Cerebellar cortex (tissue), 1 donor: ENCODE measurements at regions not wholly inside any gene's neighbourhood (a gene's known extent, or its start where the extent isn't known, plus 50 kb on each side); places are given as distances from the start of the nearest gene placed in this dataset.
"Not testable (repeated sequence)": the region's sequence is repeated elsewhere in the genome, so short reads cannot be mapped to it uniquely, and the experiment has no call there.

Source experiments
- DNase-seq: peaks from one replicate; pipeline ENCODE4 v3.0.0-alpha.2; 2015; ENCODE audit warnings: low spot score

DNA sequence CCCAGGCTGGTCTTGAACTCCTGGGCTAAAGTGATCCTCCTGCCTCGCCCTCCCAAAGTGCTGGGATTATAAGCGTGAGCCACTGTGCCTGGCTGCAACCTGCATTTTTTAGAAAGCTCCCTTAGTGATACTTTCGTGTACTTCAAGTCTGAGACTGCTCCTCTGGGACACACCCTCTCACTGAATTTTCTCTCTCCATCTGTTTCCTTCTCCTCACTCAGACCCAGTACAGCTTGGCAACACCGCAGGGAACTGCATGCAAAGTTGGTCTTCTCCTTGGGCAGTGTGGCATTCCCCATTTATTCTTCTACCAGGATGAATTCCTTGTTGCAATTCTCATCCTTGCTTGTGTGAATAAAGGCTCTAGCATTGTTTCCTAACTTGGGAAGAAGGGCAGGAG lies 175.9 kb downstream of the LPIN1 start:
- DNase-seq: no peak

DNA sequence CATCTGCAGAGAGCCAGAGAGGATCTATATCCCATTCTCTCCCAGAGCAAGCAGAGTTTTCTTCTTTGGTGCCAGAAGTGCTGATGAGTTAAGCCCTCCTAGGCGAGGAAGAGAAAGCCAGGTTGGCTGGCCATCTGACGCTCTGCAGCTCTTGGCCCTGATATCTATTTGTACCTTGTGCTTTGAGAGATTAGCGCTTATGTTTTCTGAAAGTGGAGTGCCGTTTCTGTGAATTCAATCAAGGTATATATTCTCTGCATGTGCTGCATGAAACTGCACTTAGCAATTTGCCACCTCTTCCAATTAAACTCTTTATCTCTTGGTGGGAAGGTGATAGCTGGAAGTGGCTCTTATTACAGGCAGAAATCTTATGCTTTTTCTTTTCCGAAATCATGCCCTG lies 177.5 kb downstream of the LPIN1 start:
- DNase-seq: no peak

GRCh38 chr2:11925295-11926066 lies 179.0 kb downstream of the LPIN1 start:
- DNase-seq: no peak

GRCh38 chr2:11930211-11930761 lies 183.9 kb downstream of the LPIN1 start:
- no peak for DNase-seq

- DNase-seq: no peak
Measured at GRCh38 chr2:11932048-11932512, 185.6 kb downstream of the LPIN1 start.

DNA sequence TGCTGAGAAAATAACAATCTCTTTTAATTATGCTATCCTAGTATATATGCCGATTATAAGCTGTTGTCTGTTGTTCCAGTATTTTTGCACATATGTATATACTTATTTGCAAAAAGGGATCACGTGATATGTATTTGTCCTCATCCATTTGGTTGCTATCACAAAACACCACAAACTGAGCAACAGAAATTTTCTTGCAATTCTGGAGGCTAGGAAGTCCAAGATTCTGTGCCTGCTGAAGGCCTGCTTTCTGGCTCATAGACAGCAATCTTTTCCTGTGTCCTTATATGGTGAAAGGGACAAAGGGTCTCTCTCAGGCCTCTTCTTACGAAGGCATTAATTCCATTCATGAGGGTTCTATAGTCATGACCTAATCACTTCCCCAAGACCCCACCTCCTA lies 186.5 kb downstream of the LPIN1 start:
- no peak for DNase-seq

- no peak for DNase-seq
Measured at GRCh38 chr2:11933854-11934253, 187.4 kb downstream of the LPIN1 start.

DNA sequence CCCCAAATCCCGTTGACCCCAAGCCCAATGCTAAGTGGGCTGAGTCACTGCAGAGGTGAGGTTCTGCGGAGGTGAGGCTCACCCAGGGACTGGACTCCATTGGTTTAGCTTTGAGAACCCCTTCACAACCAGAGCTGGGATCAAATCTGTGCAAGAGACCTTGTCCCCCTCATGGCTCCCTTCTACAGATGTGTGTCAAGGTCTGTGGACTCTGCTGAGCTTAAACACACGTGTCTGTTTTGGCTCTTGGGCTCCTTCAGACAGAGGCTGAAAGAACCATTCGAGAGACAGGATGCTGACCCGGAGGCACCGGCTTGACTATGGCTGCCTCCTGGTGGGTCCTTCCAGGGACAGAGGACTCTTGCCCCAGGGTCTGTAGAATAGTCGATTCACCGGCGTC lies 190.3 kb downstream of the LPIN1 start:
- DNase-seq: no peak

GRCh38 chr2:11938196-11938595 lies 191.8 kb downstream of the LPIN1 start:
- no peak for DNase-seq

DNA sequence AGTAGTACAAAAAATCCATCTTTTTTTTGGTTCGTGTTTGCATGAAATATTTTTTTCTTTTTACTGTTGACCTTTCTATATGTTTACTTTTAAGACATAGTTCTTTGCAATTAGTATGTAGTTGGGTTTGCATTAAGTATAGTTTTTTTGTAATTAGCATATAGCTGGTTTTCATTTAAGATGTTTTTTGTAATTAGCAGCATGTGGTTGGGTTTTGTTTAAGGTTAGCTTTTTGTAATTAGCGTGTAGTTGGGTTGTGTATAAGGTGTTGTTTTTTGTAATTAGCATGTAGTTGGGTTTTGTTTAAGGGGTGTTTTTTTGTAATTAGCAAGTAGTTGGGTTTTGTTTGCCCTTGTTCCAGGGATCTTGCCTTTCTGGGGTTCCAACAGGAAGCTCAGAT lies 193.1 kb downstream of the LPIN1 start:
- DNase-seq: no peak

DNA sequence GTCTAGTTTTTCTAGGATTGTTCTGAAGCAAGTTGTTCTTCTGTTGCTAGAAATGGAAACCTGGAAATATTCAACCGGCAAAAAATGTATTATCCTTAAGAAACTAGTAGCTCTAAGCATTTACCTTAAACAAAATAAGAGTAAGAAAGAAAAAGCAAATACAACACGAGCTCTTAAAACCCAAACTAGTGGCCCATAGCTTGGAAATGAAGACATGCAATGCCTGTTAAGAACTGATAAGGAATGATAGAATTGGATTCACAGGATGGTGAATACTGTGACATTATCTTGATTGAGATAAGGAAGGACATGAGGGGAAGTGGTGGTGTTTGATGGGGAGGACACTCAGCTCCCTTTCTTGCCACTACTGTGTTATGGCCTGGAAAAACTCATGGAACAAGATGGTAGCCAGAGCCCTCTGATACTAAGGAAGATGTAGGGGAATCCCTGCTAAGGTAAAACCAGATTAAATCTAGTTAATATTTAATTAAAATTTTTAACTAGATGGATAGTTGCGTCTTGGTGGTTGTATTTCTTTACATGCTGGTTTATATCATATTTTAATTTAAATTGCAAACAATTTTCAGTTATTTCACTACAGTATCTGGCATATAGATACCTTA lies 193.8 kb downstream of the LPIN1 start:
- no peak for DNase-seq

GRCh38 chr2:11940799-11941198 lies 194.4 kb downstream of the LPIN1 start:
- no peak for DNase-seq

- DNase-seq: no peak
Measured at GRCh38 chr2:11941201-11942177, 195.1 kb downstream of the LPIN1 start.

DNA sequence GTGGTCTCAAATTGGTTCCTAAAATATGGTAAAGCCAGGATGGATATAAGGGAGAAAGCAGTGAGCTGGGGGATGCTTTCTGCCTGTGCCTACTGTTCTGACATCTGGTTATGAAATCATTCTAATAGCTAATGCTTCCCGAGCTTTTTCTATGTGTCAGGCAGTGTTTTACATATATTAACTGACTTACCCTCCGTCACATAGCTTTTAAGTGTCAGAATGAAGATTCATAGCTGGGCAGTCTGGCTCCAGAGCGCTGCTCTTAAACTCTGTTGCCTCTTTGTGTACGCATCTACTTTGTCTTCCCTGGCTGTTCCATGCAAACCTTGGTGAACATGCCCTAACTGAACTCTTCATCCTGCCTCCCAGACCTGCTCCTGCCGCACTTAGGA lies 195.7 kb downstream of the LPIN1 start:
- no peak for DNase-seq

DNA sequence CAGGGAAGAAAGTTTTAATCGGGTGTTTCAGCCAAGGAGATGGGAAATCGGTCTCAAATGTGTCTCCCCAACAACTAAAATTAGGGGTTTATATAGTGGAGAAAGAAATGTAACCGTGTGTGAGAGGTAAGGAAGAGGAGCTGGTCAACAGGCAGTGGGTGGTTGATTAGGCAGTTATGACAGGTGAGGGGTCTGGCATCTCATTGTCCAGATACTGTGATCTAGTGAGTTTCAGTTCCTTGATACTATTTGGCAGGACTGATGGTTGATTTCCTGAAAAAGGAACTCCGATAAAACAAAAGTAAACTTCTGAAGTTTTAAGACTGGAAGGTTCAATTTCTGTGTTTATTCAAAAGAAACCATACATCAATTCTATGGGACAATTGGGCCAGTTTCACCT lies 197.9 kb downstream of the LPIN1 start:
- DNase-seq: no peak

- no peak for DNase-seq
Measured at GRCh38 chr2:11945139-11946126, 199.0 kb downstream of the LPIN1 start.

DNA sequence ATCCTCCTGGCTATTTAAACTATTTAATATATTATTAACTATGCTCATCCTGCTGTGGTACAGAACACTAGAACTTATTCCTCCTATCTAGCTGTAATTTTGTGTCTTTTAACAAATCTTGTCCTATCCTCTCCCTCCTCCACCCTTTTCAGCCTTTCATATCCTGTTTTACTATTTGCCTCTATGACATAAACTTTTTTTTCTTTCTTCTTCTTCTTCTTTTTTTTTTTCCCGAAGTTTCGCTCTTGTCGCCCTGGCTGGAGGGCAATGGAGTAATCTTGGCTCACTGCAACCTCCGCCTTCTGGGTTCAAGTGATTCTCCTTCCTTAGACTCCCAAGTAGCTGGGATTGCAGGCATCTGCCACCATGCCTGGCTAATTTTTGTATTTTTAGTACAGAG lies 201.5 kb downstream of the LPIN1 start:
- DNase-seq: no peak

GRCh38 chr2:11949732-11950523 lies 203.5 kb downstream of the LPIN1 start:
- DNase-seq: no peak

DNA sequence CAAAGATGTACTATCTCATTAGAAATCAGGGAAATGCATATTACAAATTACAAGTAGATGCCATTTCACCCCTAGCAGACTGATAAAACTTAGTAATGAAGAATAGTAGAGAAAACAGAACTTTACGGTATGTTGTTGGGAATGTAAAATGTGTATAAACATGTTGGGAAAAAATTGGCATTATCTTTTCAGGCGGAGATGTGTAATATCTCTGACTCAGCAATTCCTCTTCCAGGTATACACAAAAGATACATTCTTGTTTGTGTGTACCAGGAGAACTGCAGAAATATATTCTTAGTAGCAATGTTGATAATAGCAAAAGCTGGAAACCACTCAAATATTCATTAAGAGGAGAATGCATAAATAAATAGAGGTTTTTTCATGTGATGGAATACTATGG lies 204.5 kb downstream of the LPIN1 start:
- DNase-seq: no peak

GRCh38 chr2:11951492-11951891 lies 205.1 kb downstream of the LPIN1 start:
- DNase-seq: not testable (repeated sequence)
